Heart left ventricle (tissue), 13 donors: ENCODE measurements at regions not wholly inside any gene's neighbourhood (a gene's known extent, or its start where the extent isn't known, plus 50 kb on each side); places are given as distances from the start of the nearest gene placed in this dataset.

Experiments used
- POLR2A ChIP-seq, 2 donors: fragments of 450-650 bp; IDR thresholded peaks; one replicate each; pipeline ENCODE4 v1.6.1; 2017; ENCODE audit warnings: antibody characterized with exemption in 2 of 2, mild to moderate bottlenecking in 2 of 2, moderate library complexity in 2 of 2
- TF ChIP-seq, protein P1 (sequence below), 12 donors: fragments of 200-600 bp; sonication (generic) in 4 of 12; IDR thresholded peaks; one replicate each; pipeline versions ENCODE4 v1.5.0 to v1.8.0; 2018 to 2022; ENCODE audit warnings: antibody characterized with exemption in 12 of 12, mild to moderate bottlenecking in 5 of 12
- donor health status: ischemic (EF 13 %, LVEDD 7.1; RV severe dilation, severe dysfunction).
- donor health status: DM: no; HTN: yes; CAD: no.
- donor health status: DM: no; HTN: no; CAD: no.
- donor health status: ischemic (EF 25% LVEDD 6.9; RV normal size, moderate dysfunction).
- donor health status: ischemic (EF 25% LVEDD 5.7; RV mildly dilated, moderate dysfunction).
- donor health status: ischemic (EF 35%, LVEDD 5.7; RV mildly dilated, moderate dysfunction).
- donor health status: nonischemic (EF 11% LVEDD 7.7; RV severe dilation, severe dysfunction).
- donor health status: DM: yes; HTN: yes; CAD: no.
- donor health status: PGD.
- donor health status: ischemic (EF 29% LVEDD 5.4; RV normal size, mild dysfunction).
- donor health status: nonischemic (EF 23%, LVEDD 6.1; RV moderate dilation, normal function).

DNA sequence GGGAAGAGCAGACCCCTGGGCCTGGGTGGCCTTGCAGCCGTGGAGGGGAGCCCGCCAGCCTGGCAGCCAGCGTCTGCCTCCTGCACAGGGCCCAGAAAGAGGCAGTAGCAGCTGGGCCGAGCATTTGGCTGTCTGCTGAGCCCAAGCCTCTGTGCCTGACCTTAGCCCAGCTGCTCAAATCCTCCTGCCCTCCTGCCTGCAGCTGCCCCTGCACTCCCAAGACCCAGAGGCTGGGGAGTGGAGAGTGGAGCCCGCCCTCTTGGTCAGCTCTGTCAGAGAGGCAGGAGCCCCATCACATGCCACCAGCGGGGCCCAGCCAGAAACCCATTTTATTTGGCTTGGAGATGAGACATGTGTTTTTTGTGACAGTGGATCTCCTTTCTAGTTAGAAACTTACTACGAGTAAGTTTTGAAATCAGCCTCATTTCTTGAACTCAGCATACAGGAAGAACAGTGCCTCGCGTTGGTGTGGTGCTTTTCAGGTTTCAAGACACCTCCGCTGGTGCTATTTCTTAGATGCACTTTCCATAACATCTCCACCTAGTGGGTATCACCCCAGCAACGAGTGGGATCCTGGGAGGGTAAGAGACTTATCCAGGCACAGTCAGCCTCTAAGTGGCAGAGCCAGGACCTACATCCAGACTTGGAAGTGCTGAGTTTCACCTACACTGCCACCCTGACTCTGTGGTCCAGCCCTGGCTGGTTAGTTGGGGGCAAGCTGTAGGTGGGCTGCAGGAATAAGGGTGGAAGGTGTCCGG is 477.1 kb downstream of the RPS24 start:
- TF ChIP-seq POLR2A (IDR thresholded peaks at IDR 0.05), result no peak
- TF ChIP-seq, protein P1, sequence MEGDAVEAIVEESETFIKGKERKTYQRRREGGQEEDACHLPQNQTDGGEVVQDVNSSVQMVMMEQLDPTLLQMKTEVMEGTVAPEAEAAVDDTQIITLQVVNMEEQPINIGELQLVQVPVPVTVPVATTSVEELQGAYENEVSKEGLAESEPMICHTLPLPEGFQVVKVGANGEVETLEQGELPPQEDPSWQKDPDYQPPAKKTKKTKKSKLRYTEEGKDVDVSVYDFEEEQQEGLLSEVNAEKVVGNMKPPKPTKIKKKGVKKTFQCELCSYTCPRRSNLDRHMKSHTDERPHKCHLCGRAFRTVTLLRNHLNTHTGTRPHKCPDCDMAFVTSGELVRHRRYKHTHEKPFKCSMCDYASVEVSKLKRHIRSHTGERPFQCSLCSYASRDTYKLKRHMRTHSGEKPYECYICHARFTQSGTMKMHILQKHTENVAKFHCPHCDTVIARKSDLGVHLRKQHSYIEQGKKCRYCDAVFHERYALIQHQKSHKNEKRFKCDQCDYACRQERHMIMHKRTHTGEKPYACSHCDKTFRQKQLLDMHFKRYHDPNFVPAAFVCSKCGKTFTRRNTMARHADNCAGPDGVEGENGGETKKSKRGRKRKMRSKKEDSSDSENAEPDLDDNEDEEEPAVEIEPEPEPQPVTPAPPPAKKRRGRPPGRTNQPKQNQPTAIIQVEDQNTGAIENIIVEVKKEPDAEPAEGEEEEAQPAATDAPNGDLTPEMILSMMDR (IDR thresholded peaks at IDR 0.05), result no peak
